ENCODE measurements at regions not wholly inside any gene's neighbourhood (a gene's known extent, or its start where the extent isn't known, plus 50 kb on each side); places are given as distances from the start of the nearest gene placed in this dataset.
"Not testable (repeated sequence)": the region's sequence is repeated elsewhere in the genome, so short reads cannot be mapped to it uniquely, and the experiment has no call there.

GRCh38 chr3:152581951-152582350, 253.0 kb upstream of the P2RY1 start:
- no peak for DNase-seq (ENCODE audit: low read depth in 2 of 2)

GRCh38 chr3:152583963-152584362, 251.0 kb upstream of the P2RY1 start:
- DNase-seq (ENCODE audit: low read depth in 2 of 2), result no peak

- DNase-seq (ENCODE audit: low read depth in 2 of 2), result no peak
Observed at GRCh38 chr3:152586974-152587373, 248.0 kb upstream of the P2RY1 start.

- no peak for DNase-seq (ENCODE audit: low read depth in 2 of 2)
Observed at GRCh38 chr3:152587861-152588260, 247.1 kb upstream of the P2RY1 start.

GRCh38 chr3:152589644-152590043, 245.3 kb upstream of the P2RY1 start:
- no peak for DNase-seq (ENCODE audit: low read depth in 2 of 2)

GRCh38 chr3:152591515-152591914, 243.4 kb upstream of the P2RY1 start:
- no peak for DNase-seq (ENCODE audit: low read depth in 2 of 2)

- DNase-seq (ENCODE audit: low read depth in 2 of 2), result no peak
Observed at GRCh38 chr3:152593242-152593641, 241.7 kb upstream of the P2RY1 start.

- DNase-seq (ENCODE audit: low read depth in 2 of 2), result no peak
Observed at GRCh38 chr3:152595975-152596821, 238.7 kb upstream of the P2RY1 start.

- not testable (repeated sequence) for DNase-seq (ENCODE audit: low read depth in 2 of 2)
Observed at GRCh38 chr3:152596832-152597231, 238.1 kb upstream of the P2RY1 start.

GRCh38 chr3:152606146-152606545, 228.8 kb upstream of the P2RY1 start:
- DNase-seq (ENCODE audit: low read depth in 2 of 2), result no peak

- DNase-seq (ENCODE audit: low read depth in 2 of 2), result no peak
Observed at GRCh38 chr3:152607179-152607578, 227.8 kb upstream of the P2RY1 start.

- DNase-seq (ENCODE audit: low read depth in 2 of 2), result no peak
Observed at GRCh38 chr3:152608696-152609594, 226.0 kb upstream of the P2RY1 start.

- DNase-seq (ENCODE audit: low read depth in 2 of 2), result no peak
Observed at GRCh38 chr3:152609891-152610290, 225.0 kb upstream of the P2RY1 start.

- no peak for DNase-seq (ENCODE audit: low read depth in 2 of 2)
Observed at GRCh38 chr3:152610622-152611021, 224.3 kb upstream of the P2RY1 start.

GRCh38 chr3:152611905-152612304, 223.0 kb upstream of the P2RY1 start:
- DNase-seq (ENCODE audit: low read depth in 2 of 2), result no peak

GRCh38 chr3:152613851-152614250, 221.1 kb upstream of the P2RY1 start:
- no peak for DNase-seq (ENCODE audit: low read depth in 2 of 2)

GRCh38 chr3:152615681-152616080, 219.2 kb upstream of the P2RY1 start:
- no peak for DNase-seq (ENCODE audit: low read depth in 2 of 2)

- DNase-seq (ENCODE audit: low read depth in 2 of 2), result no peak
Observed at GRCh38 chr3:152617609-152618008, 217.3 kb upstream of the P2RY1 start.

- DNase-seq (ENCODE audit: low read depth in 2 of 2), result no peak
Observed at GRCh38 chr3:152618529-152618928, 216.4 kb upstream of the P2RY1 start.

GRCh38 chr3:152619691-152620090, 215.2 kb upstream of the P2RY1 start:
- no peak for DNase-seq (ENCODE audit: low read depth in 2 of 2)

GRCh38 chr3:152620395-152620794, 214.5 kb upstream of the P2RY1 start:
- no peak for DNase-seq (ENCODE audit: low read depth in 2 of 2)

- no peak for DNase-seq (ENCODE audit: low read depth in 2 of 2)
Observed at GRCh38 chr3:152621006-152621868, 213.7 kb upstream of the P2RY1 start.

Measured in stimulated activated CD4-positive, alpha-beta T cell treated with anti-CD3 and anti-CD28 coated beads, Interleukin-4, amount 100 ng/mL, for 48 hours (primary cell).